ENCODE measurements at regions not wholly inside any gene's neighbourhood (a gene's known extent, or its start where the extent isn't known, plus 50 kb on each side); places are given as distances from the start of the nearest gene placed in this dataset.

GRCh38 chr7:42449431-42449830, 212.4 kb upstream of the GLI3 start:
- H3K27ac Mint-ChIP-seq = no peak overlapping the region
- H3K27me3 Mint-ChIP-seq (ENCODE audit: low read depth) = peaks cover 10% of the 10 kb centered on the region
- no peaks in the 10 kb centered on the region for H3K4me1 Mint-ChIP-seq (ENCODE audit: low read depth)
- DNase-seq = no peak
- no peaks in the 10 kb centered on the region for H3K9me3 Mint-ChIP-seq
- H3K36me3 Mint-ChIP-seq (ENCODE audit: low read depth) = no peaks in the 10 kb centered on the region
- intact Hi-C loops (cut with micrococcal nuclease) = no loop called here
- H3K4me3 Mint-ChIP-seq = no peak overlapping the region
- CTCF ChIA-PET = no interaction called here

GRCh38 chr7:42448901-42449300, 211.9 kb upstream of the GLI3 start:
- Mint-ChIP-seq H3K36me3 (ENCODE audit: low read depth) (no peaks in the 10 kb centered on the region), H3K9me3 (no peaks in the 10 kb centered on the region), H3K4me3 (no peak overlapping the region), H3K27me3 (ENCODE audit: low read depth) (peaks cover 8% of the 10 kb centered on the region), H3K4me1 (ENCODE audit: low read depth) (no peaks in the 10 kb centered on the region), H3K27ac (no peak overlapping the region)
- DNase-seq = no peak
- intact Hi-C loops (cut with micrococcal nuclease) = no loop called here
- CTCF ChIA-PET = no interaction called here

GRCh38 chr7:42445691-42446090, 208.7 kb upstream of the GLI3 start:
- Mint-ChIP-seq H3K27ac (no peak overlapping the region), H3K36me3 (ENCODE audit: low read depth) (no peaks in the 10 kb centered on the region), H3K4me1 (ENCODE audit: low read depth) (no peaks in the 10 kb centered on the region), H3K4me3 (no peak overlapping the region), H3K9me3 (peaks cover 13% of the 10 kb centered on the region), H3K27me3 (ENCODE audit: low read depth) (peaks cover 4% of the 10 kb centered on the region)
- CTCF ChIA-PET = interaction anchor here (0.6 kb wide), 1 partner anchor 438 kb away, joined by 3 read pairs; no protein-coding TSS in a partner anchor
- no peak for DNase-seq
- intact Hi-C loops (cut with micrococcal nuclease) = no loop called here

- Mint-ChIP-seq H3K27me3 (ENCODE audit: low read depth) (no peaks in the 10 kb centered on the region), H3K9me3 (peaks cover 26% of the 10 kb centered on the region), H3K36me3 (ENCODE audit: low read depth) (no peaks in the 10 kb centered on the region), H3K4me1 (ENCODE audit: low read depth) (no peaks in the 10 kb centered on the region), H3K27ac (no peak overlapping the region), H3K4me3 (no peak overlapping the region)
- no peak for DNase-seq
- intact Hi-C loops (cut with micrococcal nuclease) = no loop called here
- CTCF ChIA-PET = no interaction called here
Measured at GRCh38 chr7:42440951-42441350, 203.9 kb upstream of the GLI3 start.

- H3K27ac Mint-ChIP-seq = no peak overlapping the region
- H3K4me1 Mint-ChIP-seq (ENCODE audit: low read depth) = no peaks in the 10 kb centered on the region
- H3K27me3 Mint-ChIP-seq (ENCODE audit: low read depth) = no peaks in the 10 kb centered on the region
- H3K36me3 Mint-ChIP-seq (ENCODE audit: low read depth) = no peaks in the 10 kb centered on the region
- intact Hi-C loops (cut with micrococcal nuclease) = no loop called here
- CTCF ChIA-PET = no interaction called here
- H3K9me3 Mint-ChIP-seq = peaks cover 2% of the 10 kb centered on the region
- no peak for DNase-seq
- no peak overlapping the region for H3K4me3 Mint-ChIP-seq
Measured at GRCh38 chr7:42432644-42433043, 195.6 kb upstream of the GLI3 start.

- intact Hi-C loops (cut with micrococcal nuclease) = no loop called here
- Mint-ChIP-seq H3K36me3 (ENCODE audit: low read depth) (no peaks in the 10 kb centered on the region), H3K4me3 (no peak overlapping the region), H3K4me1 (ENCODE audit: low read depth) (no peaks in the 10 kb centered on the region), H3K9me3 (peaks cover 2% of the 10 kb centered on the region), H3K27me3 (ENCODE audit: low read depth) (no peaks in the 10 kb centered on the region), H3K27ac (no peak overlapping the region)
- CTCF ChIA-PET = no interaction called here
- DNase-seq = no peak
Measured at GRCh38 chr7:42431873-42432272, 194.9 kb upstream of the GLI3 start.

- H3K4me1 Mint-ChIP-seq (ENCODE audit: low read depth) = no peaks in the 10 kb centered on the region
- H3K9me3 Mint-ChIP-seq = no peaks in the 10 kb centered on the region
- CTCF ChIA-PET = no interaction called here
- no peak for DNase-seq
- intact Hi-C loops (cut with micrococcal nuclease) = no loop called here
- no peaks in the 10 kb centered on the region for H3K36me3 Mint-ChIP-seq (ENCODE audit: low read depth)
- no peak overlapping the region for H3K27ac Mint-ChIP-seq
- H3K4me3 Mint-ChIP-seq = no peak overlapping the region
- no peaks in the 10 kb centered on the region for H3K27me3 Mint-ChIP-seq (ENCODE audit: low read depth)
Measured at GRCh38 chr7:42429339-42429738, 192.3 kb upstream of the GLI3 start.

- H3K27ac Mint-ChIP-seq = no peak overlapping the region
- CTCF ChIA-PET = interaction anchor here (0.6 kb wide), 1 partner anchor 630 kb away, joined by 4 read pairs; no protein-coding TSS in a partner anchor
- H3K9me3 Mint-ChIP-seq = no peaks in the 10 kb centered on the region
- intact Hi-C loops (cut with micrococcal nuclease) = no loop called here
- H3K4me3 Mint-ChIP-seq = no peak overlapping the region
- H3K36me3 Mint-ChIP-seq (ENCODE audit: low read depth) = no peaks in the 10 kb centered on the region
- no peak for DNase-seq
- H3K4me1 Mint-ChIP-seq (ENCODE audit: low read depth) = no peaks in the 10 kb centered on the region
- H3K27me3 Mint-ChIP-seq (ENCODE audit: low read depth) = peaks cover 2% of the 10 kb centered on the region
Measured at GRCh38 chr7:42426163-42426562, 189.2 kb upstream of the GLI3 start.

GRCh38 chr7:42414941-42415505, 178.0 kb upstream of the GLI3 start:
- CTCF ChIA-PET = no interaction called here
- no peaks in the 10 kb centered on the region for H3K27me3 Mint-ChIP-seq (ENCODE audit: low read depth)
- peaks cover 3% of the 10 kb centered on the region for H3K9me3 Mint-ChIP-seq
- no peak overlapping the region for H3K4me3 Mint-ChIP-seq
- H3K4me1 Mint-ChIP-seq (ENCODE audit: low read depth) = no peaks in the 10 kb centered on the region
- intact Hi-C loops (cut with micrococcal nuclease) = no loop called here
- no peaks in the 10 kb centered on the region for H3K36me3 Mint-ChIP-seq (ENCODE audit: low read depth)
- H3K27ac Mint-ChIP-seq = no peak overlapping the region
- DNase-seq = no peak

GRCh38 chr7:42414028-42414427, 177.0 kb upstream of the GLI3 start:
- H3K4me1 Mint-ChIP-seq (ENCODE audit: low read depth) = no peaks in the 10 kb centered on the region
- peaks cover 3% of the 10 kb centered on the region for H3K9me3 Mint-ChIP-seq
- DNase-seq = no peak
- no peak overlapping the region for H3K27ac Mint-ChIP-seq
- CTCF ChIA-PET = no interaction called here
- no peaks in the 10 kb centered on the region for H3K27me3 Mint-ChIP-seq (ENCODE audit: low read depth)
- intact Hi-C loops (cut with micrococcal nuclease) = no loop called here
- H3K4me3 Mint-ChIP-seq = no peak overlapping the region
- no peaks in the 10 kb centered on the region for H3K36me3 Mint-ChIP-seq (ENCODE audit: low read depth)

- DNase-seq = no peak
- Mint-ChIP-seq H3K4me1 (ENCODE audit: low read depth) (no peaks in the 10 kb centered on the region), H3K36me3 (ENCODE audit: low read depth) (no peaks in the 10 kb centered on the region), H3K27ac (no peak overlapping the region), H3K9me3 (peaks cover 3% of the 10 kb centered on the region), H3K27me3 (ENCODE audit: low read depth) (no peaks in the 10 kb centered on the region), H3K4me3 (no peak overlapping the region)
- CTCF ChIA-PET = interaction anchor here (1.4 kb wide), 1 partner anchor 471 kb away, joined by 4 read pairs; no protein-coding TSS in a partner anchor
- intact Hi-C loops (cut with micrococcal nuclease) = no loop called here
Measured at GRCh38 chr7:42409296-42409695, 172.3 kb upstream of the GLI3 start.

GRCh38 chr7:42407833-42408232, 170.8 kb upstream of the GLI3 start:
- H3K36me3 Mint-ChIP-seq (ENCODE audit: low read depth) = no peaks in the 10 kb centered on the region
- H3K9me3 Mint-ChIP-seq = no peaks in the 10 kb centered on the region
- H3K27me3 Mint-ChIP-seq (ENCODE audit: low read depth) = no peaks in the 10 kb centered on the region
- intact Hi-C loops (cut with micrococcal nuclease) = no loop called here
- H3K4me3 Mint-ChIP-seq = no peak overlapping the region
- DNase-seq = no peak
- CTCF ChIA-PET = no interaction called here
- H3K4me1 Mint-ChIP-seq (ENCODE audit: low read depth) = no peaks in the 10 kb centered on the region
- no peak overlapping the region for H3K27ac Mint-ChIP-seq

GRCh38 chr7:42407021-42407710, 170.2 kb upstream of the GLI3 start:
- intact Hi-C loops (cut with micrococcal nuclease) = no loop called here
- H3K27me3 Mint-ChIP-seq (ENCODE audit: low read depth) = no peaks in the 10 kb centered on the region
- no peaks in the 10 kb centered on the region for H3K4me1 Mint-ChIP-seq (ENCODE audit: low read depth)
- no peak overlapping the region for H3K27ac Mint-ChIP-seq
- H3K36me3 Mint-ChIP-seq (ENCODE audit: low read depth) = no peaks in the 10 kb centered on the region
- CTCF ChIA-PET = no interaction called here
- DNase-seq = no peak
- no peak overlapping the region for H3K4me3 Mint-ChIP-seq
- H3K9me3 Mint-ChIP-seq = no peaks in the 10 kb centered on the region
